ENCODE measurements at regions not wholly inside any gene's neighbourhood (a gene's known extent, or its start where the extent isn't known, plus 50 kb on each side); places are given as distances from the start of the nearest gene placed in this dataset.
"Not testable (repeated sequence)": the region's sequence is repeated elsewhere in the genome, so short reads cannot be mapped to it uniquely, and the experiment has no call there.

GRCh38 chr3:99559196-99559595 is 79.2 kb upstream of the COL8A1 start:
- in situ Hi-C loops (cut with HindIII; ENCODE audit: low sequenced_read_pairs), result no loop called here
- no peak for DNase-seq (ENCODE audit: low read depth, low spot score)
- TF ChIP-seq CTCF (IDR thresholded peaks at IDR 0.05; ENCODE audit: low read depth, low read length), result no peak
- H3K4me3 ChIP-seq (ENCODE audit: low read depth, low read length), result no peak overlapping the region

GRCh38 chr3:99555885-99556284 is 82.5 kb upstream of the COL8A1 start:
- in situ Hi-C loops (cut with HindIII; ENCODE audit: low sequenced_read_pairs); H3K4me3 ChIP-seq (ENCODE audit: low read depth, low read length): not testable (repeated sequence)

GRCh38 chr3:99551520-99551919 is 86.9 kb upstream of the COL8A1 start:
- no peak overlapping the region for H3K4me3 ChIP-seq (ENCODE audit: low read depth, low read length)
- no peak for DNase-seq (ENCODE audit: low read depth, low spot score)
- peak; percentile 13 for TF ChIP-seq CTCF (IDR thresholded peaks at IDR 0.05; ENCODE audit: low read depth, low read length)
- in situ Hi-C loops (cut with HindIII; ENCODE audit: low sequenced_read_pairs), result no loop called here

More at GRCh38 chr3:99555885-99556284, 82.5 kb upstream of the COL8A1 start:
- not testable (repeated sequence) for DNase-seq (ENCODE audit: low read depth, low spot score)

- no peak for DNase-seq (ENCODE audit: low read depth, low spot score)
- no peak for TF ChIP-seq CTCF (IDR thresholded peaks at IDR 0.05; ENCODE audit: low read depth, low read length)
- in situ Hi-C loops (cut with HindIII; ENCODE audit: low sequenced_read_pairs), result no loop called here
- H3K4me3 ChIP-seq (ENCODE audit: low read depth, low read length), result no peak overlapping the region
Measured at GRCh38 chr3:99549957-99550603, 88.3 kb upstream of the COL8A1 start.

- in situ Hi-C loops (cut with HindIII; ENCODE audit: low sequenced_read_pairs), result no loop called here
- no peak overlapping the region for H3K4me3 ChIP-seq (ENCODE audit: low read depth, low read length)
- no peak for DNase-seq (ENCODE audit: low read depth, low spot score)
- TF ChIP-seq CTCF (IDR thresholded peaks at IDR 0.05; ENCODE audit: low read depth, low read length), result no peak
Measured at GRCh38 chr3:99549220-99549619, 89.2 kb upstream of the COL8A1 start.

- in situ Hi-C loops (cut with HindIII; ENCODE audit: low sequenced_read_pairs), result no loop called here
- H3K4me3 ChIP-seq (ENCODE audit: low read depth, low read length), result no peak overlapping the region
- TF ChIP-seq CTCF (IDR thresholded peaks at IDR 0.05; ENCODE audit: low read depth, low read length), result no peak
- no peak for DNase-seq (ENCODE audit: low read depth, low spot score)
Measured at GRCh38 chr3:99548674-99549073, 89.7 kb upstream of the COL8A1 start.

GRCh38 chr3:99545941-99546580 is 92.3 kb upstream of the COL8A1 start:
- in situ Hi-C loops (cut with HindIII; ENCODE audit: low sequenced_read_pairs), result no loop called here
- TF ChIP-seq CTCF (IDR thresholded peaks at IDR 0.05; ENCODE audit: low read depth, low read length), result no peak
- DNase-seq (ENCODE audit: low read depth, low spot score), result peak; percentile 31
- H3K4me3 ChIP-seq (ENCODE audit: low read depth, low read length), result no peak overlapping the region
